Panc1 (cell line): ENCODE measurements at regions not wholly inside any gene's neighbourhood (a gene's known extent, or its start where the extent isn't known, plus 50 kb on each side); places are given as distances from the start of the nearest gene placed in this dataset.

ENCODE experiments used
- POLR2AphosphoS5 ChIP-seq: IDR thresholded peaks from 2 replicates; pipeline ENCODE4 v1.6.1; 2012; ENCODE audit warnings: mild to moderate bottlenecking, low read depth, low read length, moderate library complexity
- TF ChIP-seq, protein P1 (sequence below): fragments of 450-650 bp; IDR thresholded peaks from 2 replicates; pipeline ENCODE4 v1.5.1; 2017; ENCODE audit warnings: mild to moderate bottlenecking
- TF ChIP-seq, protein P2 (sequence below), 2 experiments: IDR thresholded peaks; 2 replicates each; pipeline ENCODE4 v1.6.1; 2011 to 2012; ENCODE audit warnings: low read depth in 2 of 2, control low read depth in 1 of 2, low read length in 1 of 2, mild to moderate bottlenecking in 1 of 2, moderate library complexity in 1 of 2; ENCODE audit not compliant: insufficient read depth in 1 of 2

DNA sequence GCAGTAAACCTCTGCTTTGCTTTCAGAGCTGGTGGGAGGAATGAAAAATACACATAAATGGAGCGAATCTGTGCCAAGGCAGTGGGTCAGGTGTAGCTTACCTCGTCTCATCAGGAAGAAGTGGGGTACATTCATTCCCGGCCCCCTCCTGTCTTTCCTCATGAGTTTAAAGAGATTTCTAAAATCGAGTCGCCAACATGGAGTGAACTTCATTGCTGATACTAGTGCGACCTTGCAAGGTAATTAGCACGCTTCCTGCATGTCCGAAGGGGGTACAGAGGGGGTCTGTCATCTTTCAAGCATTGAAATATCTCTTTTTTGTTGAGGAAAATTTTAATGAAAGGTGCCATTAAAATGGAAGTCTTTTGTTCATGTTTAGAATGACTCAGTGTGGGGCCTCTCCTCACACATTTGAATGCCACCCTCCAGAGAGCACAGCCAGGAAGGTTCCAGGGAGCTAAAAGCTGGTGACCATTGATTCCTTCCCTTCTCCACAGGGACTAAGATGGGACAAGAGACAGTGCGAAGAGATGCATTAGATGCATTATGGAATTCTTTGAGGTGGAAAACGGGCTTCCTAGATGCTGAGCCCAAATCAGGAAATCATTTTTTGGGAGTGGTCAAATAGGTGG lies 114.2 kb downstream of the IRX1 start:
- TF ChIP-seq, protein P1, sequence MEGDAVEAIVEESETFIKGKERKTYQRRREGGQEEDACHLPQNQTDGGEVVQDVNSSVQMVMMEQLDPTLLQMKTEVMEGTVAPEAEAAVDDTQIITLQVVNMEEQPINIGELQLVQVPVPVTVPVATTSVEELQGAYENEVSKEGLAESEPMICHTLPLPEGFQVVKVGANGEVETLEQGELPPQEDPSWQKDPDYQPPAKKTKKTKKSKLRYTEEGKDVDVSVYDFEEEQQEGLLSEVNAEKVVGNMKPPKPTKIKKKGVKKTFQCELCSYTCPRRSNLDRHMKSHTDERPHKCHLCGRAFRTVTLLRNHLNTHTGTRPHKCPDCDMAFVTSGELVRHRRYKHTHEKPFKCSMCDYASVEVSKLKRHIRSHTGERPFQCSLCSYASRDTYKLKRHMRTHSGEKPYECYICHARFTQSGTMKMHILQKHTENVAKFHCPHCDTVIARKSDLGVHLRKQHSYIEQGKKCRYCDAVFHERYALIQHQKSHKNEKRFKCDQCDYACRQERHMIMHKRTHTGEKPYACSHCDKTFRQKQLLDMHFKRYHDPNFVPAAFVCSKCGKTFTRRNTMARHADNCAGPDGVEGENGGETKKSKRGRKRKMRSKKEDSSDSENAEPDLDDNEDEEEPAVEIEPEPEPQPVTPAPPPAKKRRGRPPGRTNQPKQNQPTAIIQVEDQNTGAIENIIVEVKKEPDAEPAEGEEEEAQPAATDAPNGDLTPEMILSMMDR = no peak
- TF ChIP-seq, protein P2, sequence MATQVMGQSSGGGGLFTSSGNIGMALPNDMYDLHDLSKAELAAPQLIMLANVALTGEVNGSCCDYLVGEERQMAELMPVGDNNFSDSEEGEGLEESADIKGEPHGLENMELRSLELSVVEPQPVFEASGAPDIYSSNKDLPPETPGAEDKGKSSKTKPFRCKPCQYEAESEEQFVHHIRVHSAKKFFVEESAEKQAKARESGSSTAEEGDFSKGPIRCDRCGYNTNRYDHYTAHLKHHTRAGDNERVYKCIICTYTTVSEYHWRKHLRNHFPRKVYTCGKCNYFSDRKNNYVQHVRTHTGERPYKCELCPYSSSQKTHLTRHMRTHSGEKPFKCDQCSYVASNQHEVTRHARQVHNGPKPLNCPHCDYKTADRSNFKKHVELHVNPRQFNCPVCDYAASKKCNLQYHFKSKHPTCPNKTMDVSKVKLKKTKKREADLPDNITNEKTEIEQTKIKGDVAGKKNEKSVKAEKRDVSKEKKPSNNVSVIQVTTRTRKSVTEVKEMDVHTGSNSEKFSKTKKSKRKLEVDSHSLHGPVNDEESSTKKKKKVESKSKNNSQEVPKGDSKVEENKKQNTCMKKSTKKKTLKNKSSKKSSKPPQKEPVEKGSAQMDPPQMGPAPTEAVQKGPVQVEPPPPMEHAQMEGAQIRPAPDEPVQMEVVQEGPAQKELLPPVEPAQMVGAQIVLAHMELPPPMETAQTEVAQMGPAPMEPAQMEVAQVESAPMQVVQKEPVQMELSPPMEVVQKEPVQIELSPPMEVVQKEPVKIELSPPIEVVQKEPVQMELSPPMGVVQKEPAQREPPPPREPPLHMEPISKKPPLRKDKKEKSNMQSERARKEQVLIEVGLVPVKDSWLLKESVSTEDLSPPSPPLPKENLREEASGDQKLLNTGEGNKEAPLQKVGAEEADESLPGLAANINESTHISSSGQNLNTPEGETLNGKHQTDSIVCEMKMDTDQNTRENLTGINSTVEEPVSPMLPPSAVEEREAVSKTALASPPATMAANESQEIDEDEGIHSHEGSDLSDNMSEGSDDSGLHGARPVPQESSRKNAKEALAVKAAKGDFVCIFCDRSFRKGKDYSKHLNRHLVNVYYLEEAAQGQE (IDR thresholded peaks at IDR 0.05; ENCODE audit: insufficient read depth in 1 of 2, low read depth in 2 of 2, low read length in 1 of 2) = no peak
- no peak for TF ChIP-seq POLR2AphosphoS5
